HG02610 (cell line): ENCODE measurements at regions not wholly inside any gene's neighbourhood (a gene's known extent, or its start where the extent isn't known, plus 50 kb on each side); places are given as distances from the start of the nearest gene placed in this dataset.
"Not testable (repeated sequence)": the region's sequence is repeated elsewhere in the genome, so short reads cannot be mapped to it uniquely, and the experiment has no call there.

Experiments used
- ATAC-seq: cut with Tn5 transposase; IDR thresholded peaks from one replicate; pipeline ENCODE4 v1.9.1; 2021; ENCODE audit warnings: mild to moderate bottlenecking, moderate library complexity; ENCODE audit not compliant: unreplicated experiment

- ATAC-seq = no peak
Observed at GRCh38 chrX:137646472-137646871, 80.5 kb downstream of the ZIC3 start.

DNA sequence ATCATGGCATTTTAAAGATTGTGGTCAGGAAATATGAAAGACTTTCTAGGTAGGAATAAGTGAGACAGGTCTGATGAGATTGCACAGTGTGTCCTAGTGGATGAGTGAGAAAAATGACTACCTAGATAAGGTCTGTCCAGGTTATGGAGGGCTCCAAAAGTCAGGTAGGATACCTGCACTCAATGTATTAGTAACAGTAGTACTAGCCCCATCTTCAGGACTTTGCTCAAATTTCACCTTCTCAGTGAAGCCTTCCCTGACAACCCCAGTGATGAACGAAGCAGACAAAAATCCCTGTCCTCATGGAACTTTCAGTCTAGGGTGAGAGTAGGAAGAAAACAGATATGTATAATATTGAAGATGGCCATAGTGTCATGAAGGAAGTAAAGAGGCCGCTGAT is 85.7 kb downstream of the ZIC3 start:
- no peak for ATAC-seq

DNA sequence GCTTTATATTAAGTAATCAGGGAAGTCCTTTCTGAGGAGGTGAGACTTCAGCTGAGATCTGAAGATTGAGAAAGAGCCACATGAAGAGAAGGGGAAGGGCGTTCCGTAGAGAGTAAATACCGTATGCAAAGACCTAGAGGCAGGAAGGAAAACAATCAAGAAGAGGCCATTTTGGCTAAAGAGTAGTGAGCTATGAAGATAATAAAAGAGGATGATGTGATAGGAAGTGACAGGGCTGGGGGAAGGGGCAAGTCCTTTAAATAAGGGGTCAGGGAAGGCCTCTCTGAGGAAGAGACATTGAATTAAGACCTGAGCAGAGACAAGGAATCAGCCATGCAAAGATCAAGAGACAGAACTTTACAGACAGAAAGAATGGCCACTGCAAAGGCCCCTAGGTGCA is 86.2 kb downstream of the ZIC3 start:
- ATAC-seq = no peak

DNA sequence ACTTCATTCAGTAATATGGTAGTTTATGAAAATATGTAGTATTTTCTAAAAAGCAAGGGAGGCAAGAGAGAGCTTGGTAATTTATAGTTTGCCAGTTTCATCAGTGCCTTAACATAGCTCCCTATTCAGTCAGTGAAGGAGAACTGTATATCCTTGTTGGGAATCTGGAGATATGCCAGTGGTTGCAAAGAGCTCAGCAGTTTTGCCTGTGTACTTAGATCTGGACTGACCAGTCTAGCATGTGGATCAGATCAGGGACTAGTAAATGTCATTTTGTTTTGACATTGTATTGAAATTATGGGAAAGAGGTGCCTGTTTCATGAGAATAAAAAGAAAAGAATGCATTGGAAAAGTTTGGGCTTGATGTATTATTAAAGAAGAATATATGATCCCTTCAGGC is 88.6 kb downstream of the ZIC3 start:
- ATAC-seq = no peak

GRCh38 chrX:137667776-137668175 is 101.8 kb downstream of the ZIC3 start:
- no peak for ATAC-seq

GRCh38 chrX:137684591-137684990 is 118.7 kb downstream of the ZIC3 start:
- ATAC-seq = no peak

- no peak for ATAC-seq
Observed at GRCh38 chrX:137695417-137695816, 129.5 kb downstream of the ZIC3 start.

- ATAC-seq = no peak
Observed at GRCh38 chrX:137707348-137707747, 141.4 kb downstream of the ZIC3 start.

GRCh38 chrX:137742846-137743245 is 176.9 kb downstream of the ZIC3 start:
- ATAC-seq = no peak

- no peak for ATAC-seq
Observed at GRCh38 chrX:137743414-137743813, 177.5 kb downstream of the ZIC3 start.

DNA sequence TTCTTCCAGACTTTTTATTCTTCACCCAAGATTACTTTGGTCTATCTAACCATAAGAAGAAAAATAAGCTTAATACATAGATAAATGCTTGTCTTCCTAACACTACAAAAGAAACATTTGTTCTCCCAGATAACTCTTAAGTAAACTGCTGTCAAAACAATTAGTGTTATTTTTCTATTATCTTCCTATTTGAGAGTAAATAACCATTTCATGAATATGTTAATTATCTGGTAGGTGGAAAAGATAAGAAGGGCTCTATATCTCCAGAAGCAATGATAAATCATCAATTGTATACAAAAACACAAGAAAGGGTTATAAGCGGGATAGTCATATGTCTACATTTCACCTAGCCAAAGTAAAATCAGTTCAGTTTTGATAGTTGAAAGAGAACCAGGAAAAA is 180.4 kb downstream of the ZIC3 start:
- no peak for ATAC-seq

GRCh38 chrX:137747244-137748043 is 181.5 kb downstream of the ZIC3 start:
- ATAC-seq = no peak

DNA sequence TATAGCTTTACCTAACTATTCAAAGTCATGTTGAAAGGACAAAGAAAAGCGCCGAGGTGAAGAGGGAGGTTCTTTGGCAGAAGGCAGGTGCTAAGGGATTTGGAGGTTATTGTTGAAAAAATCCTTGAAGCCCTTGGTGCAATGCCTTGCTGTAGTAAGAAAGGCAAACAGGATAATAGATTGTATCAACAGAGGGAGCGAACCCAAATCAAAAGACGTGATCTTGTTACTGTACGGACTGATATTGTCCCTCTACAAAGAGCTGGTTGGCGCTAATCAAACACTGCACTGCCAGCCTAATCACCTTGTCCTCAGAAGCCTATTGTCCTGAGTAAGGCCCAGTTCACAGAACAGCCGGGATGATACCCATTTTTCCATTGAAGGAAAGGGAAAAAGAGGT is 182.9 kb downstream of the ZIC3 start:
- ATAC-seq = no peak

DNA sequence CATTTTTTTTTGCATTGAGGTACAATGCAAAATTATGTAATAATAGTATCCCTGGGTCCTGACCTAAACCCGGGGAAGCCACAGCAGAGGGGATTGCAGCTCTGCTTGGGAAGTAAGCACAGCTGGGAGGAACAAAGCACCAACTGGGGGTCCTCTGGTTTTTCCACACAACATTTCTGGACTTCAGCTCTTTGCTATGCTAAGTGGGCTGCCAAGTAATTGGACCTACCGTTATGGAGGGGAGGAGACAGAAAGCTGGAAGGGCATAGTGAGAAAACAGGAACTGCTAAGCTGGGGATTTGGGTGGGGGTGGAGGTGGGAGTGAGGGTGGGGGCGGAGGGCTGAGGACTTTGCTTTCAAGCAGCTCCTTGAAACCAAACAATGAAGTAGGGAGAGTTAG is 183.3 kb downstream of the ZIC3 start:
- ATAC-seq = no peak

DNA sequence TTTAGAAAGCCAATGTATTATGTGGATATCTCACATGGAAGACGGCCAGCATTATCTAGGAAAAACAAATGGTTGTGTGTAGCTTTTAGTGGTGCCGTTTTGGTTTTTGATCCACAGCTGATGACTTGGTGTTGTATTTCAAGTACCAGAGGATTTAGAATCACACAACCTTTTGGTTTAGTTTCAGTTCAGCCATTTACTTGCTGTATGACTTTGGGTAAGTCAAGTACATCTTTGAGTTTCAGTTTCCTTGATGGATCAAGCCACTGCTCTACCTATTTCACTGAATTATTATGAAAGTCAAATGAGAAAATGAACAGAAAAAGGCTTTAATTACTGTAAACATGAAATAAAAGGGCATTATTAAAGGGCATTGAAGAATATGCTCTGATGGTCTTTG is 205.6 kb downstream of the ZIC3 start:
- ATAC-seq = no peak

- no peak for ATAC-seq
Observed at GRCh38 chrX:137792214-137792613, 226.3 kb downstream of the ZIC3 start.

GRCh38 chrX:137797926-137798325 is 232.0 kb downstream of the ZIC3 start:
- ATAC-seq = not testable (repeated sequence)

GRCh38 chrX:137823257-137823656 is 257.3 kb downstream of the ZIC3 start:
- ATAC-seq = no peak

DNA sequence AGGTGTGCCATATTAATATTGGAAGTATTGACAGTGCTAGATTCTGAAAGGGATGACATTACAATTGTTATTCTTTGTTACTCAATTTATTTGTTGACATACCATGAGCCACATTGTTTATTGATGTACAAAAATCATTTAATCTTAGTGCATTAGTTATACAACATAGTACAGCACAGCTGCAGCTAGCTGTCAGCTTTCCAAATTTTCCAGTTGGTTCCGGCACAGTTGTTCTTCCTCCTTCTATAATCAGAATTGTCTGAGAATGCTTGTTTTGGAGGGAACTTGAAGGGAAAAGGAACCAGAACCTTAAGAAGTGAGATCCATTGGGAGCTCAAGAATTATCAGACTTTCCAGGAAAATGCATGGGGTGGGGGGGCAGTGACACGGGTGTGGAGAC is 281.4 kb downstream of the ZIC3 start:
- ATAC-seq = no peak

GRCh38 chrX:137848266-137848905 is 282.5 kb downstream of the ZIC3 start:
- ATAC-seq = no peak

GRCh38 chrX:137852502-137852901 is 286.6 kb downstream of the ZIC3 start:
- no peak for ATAC-seq

GRCh38 chrX:137855490-137855889 is 289.6 kb downstream of the ZIC3 start:
- ATAC-seq = no peak

- no peak for ATAC-seq
Observed at GRCh38 chrX:137858106-137858505, 292.2 kb downstream of the ZIC3 start.
